Stimulated activated CD4-positive, alpha-beta T cell treated with anti-CD3 and anti-CD28 coated beads, Interleukin-1b, Interleukin-23, amount 100 ng/mL, for 24 hours (primary cell): ENCODE measurements at regions not wholly inside any gene's neighbourhood (a gene's known extent, or its start where the extent isn't known, plus 50 kb on each side); places are given as distances from the start of the nearest gene placed in this dataset.

Source experiments
- DNase-seq, 4 experiments: peaks; one replicate each; pipeline ENCODE4 v3.0.0-alpha.2; 2020; ENCODE audit warnings: low read depth in 4 of 4, low spot score in 1 of 4

GRCh38 chr1:209431813-209432442, 151.6 kb upstream of the CAMK1G start:
- no peak for DNase-seq

GRCh38 chr1:209432443-209432825, 151.1 kb upstream of the CAMK1G start:
- no peak for DNase-seq

- DNase-seq: no peak
These were observed 149.9 kb upstream of the CAMK1G start for GRCh38 chr1:209433649-209434031.

GRCh38 chr1:209434066-209434465, 149.4 kb upstream of the CAMK1G start:
- no peak for DNase-seq

- DNase-seq: no peak
These were observed 148.8 kb upstream of the CAMK1G start for GRCh38 chr1:209434631-209435217.

- DNase-seq: peak in 3 of 4 experiments; percentile 1 to 30 (median 2)
These were observed 147.6 kb upstream of the CAMK1G start for GRCh38 chr1:209435654-209436566.

- DNase-seq: no peak
These were observed 143.7 kb upstream of the CAMK1G start for GRCh38 chr1:209439828-209440227.

GRCh38 chr1:209443361-209443931, 140.1 kb upstream of the CAMK1G start:
- DNase-seq: no peak

- DNase-seq: no peak
These were observed 139.4 kb upstream of the CAMK1G start for GRCh38 chr1:209443975-209444651.

- no peak for DNase-seq
These were observed 138.6 kb upstream of the CAMK1G start for GRCh38 chr1:209444961-209445360.

- no peak for DNase-seq
These were observed 137.9 kb upstream of the CAMK1G start for GRCh38 chr1:209445576-209445975.

GRCh38 chr1:209446356-209446755, 137.2 kb upstream of the CAMK1G start:
- DNase-seq: no peak

- DNase-seq: no peak
These were observed 129.0 kb upstream of the CAMK1G start for GRCh38 chr1:209454340-209454994.

- DNase-seq: no peak
These were observed 128.4 kb upstream of the CAMK1G start for GRCh38 chr1:209455145-209455544.

GRCh38 chr1:209455661-209456358, 127.7 kb upstream of the CAMK1G start:
- no peak for DNase-seq

GRCh38 chr1:209456878-209457277, 126.6 kb upstream of the CAMK1G start:
- DNase-seq: no peak

- DNase-seq: no peak
These were observed 126.0 kb upstream of the CAMK1G start for GRCh38 chr1:209457401-209458125.

GRCh38 chr1:209458921-209459320, 124.6 kb upstream of the CAMK1G start:
- no peak for DNase-seq

- DNase-seq: no peak
These were observed 122.3 kb upstream of the CAMK1G start for GRCh38 chr1:209461168-209461567.
